ENCODE measurements at regions not wholly inside any gene's neighbourhood (a gene's known extent, or its start where the extent isn't known, plus 50 kb on each side); places are given as distances from the start of the nearest gene placed in this dataset.
"Not testable (repeated sequence)": the region's sequence is repeated elsewhere in the genome, so short reads cannot be mapped to it uniquely, and the experiment has no call there.

DNA sequence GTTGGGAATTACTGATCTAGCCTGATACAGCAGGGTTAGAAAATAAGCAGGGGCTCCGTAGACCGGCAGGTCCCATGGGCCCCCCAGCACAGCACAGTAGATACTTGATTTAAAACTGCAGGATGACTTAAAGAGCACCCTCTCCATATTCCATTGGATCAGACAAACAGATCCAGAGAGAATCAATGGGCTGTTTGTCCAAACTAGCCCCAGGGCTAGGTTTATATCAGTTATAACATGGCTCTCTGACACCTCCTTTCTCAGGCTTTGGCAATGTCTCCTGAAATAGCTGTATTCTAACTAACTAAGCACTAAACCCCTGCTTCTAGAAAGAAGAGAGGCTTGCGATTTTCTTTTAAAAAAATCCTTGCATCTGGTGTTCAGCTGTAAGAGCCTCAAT lies 100.4 kb upstream of the GALNT18 start:
- H3K27ac ChIP-seq, result no peak overlapping the region
- TF ChIP-seq ZFX (IDR thresholded peaks at IDR 0.05; ENCODE audit: borderline replicate concordance), result no peak

DNA sequence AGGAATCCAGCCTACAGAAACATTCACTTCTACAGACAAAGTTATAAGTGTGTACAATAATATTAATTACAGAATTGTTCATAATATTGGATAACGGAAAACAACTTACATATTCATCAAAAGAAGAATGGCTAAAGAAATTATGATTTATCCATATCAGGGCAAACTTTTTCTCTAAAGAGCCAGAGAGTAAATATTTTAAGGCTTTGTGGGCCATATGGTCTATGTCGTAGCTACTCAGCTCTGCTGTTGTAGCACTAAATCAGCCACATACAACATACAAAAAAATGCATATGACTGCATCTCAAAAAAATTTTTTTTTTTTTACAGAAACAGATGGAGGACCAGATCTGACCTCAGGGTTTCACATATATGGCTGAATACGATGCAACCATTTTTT lies 96.7 kb upstream of the GALNT18 start:
- no peak for TF ChIP-seq ZFX (IDR thresholded peaks at IDR 0.05; ENCODE audit: borderline replicate concordance)
- TF ChIP-seq, protein P1, sequence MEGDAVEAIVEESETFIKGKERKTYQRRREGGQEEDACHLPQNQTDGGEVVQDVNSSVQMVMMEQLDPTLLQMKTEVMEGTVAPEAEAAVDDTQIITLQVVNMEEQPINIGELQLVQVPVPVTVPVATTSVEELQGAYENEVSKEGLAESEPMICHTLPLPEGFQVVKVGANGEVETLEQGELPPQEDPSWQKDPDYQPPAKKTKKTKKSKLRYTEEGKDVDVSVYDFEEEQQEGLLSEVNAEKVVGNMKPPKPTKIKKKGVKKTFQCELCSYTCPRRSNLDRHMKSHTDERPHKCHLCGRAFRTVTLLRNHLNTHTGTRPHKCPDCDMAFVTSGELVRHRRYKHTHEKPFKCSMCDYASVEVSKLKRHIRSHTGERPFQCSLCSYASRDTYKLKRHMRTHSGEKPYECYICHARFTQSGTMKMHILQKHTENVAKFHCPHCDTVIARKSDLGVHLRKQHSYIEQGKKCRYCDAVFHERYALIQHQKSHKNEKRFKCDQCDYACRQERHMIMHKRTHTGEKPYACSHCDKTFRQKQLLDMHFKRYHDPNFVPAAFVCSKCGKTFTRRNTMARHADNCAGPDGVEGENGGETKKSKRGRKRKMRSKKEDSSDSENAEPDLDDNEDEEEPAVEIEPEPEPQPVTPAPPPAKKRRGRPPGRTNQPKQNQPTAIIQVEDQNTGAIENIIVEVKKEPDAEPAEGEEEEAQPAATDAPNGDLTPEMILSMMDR (IDR thresholded peaks at IDR 0.05), result no peak
- no peak overlapping the region for H3K27ac ChIP-seq

DNA sequence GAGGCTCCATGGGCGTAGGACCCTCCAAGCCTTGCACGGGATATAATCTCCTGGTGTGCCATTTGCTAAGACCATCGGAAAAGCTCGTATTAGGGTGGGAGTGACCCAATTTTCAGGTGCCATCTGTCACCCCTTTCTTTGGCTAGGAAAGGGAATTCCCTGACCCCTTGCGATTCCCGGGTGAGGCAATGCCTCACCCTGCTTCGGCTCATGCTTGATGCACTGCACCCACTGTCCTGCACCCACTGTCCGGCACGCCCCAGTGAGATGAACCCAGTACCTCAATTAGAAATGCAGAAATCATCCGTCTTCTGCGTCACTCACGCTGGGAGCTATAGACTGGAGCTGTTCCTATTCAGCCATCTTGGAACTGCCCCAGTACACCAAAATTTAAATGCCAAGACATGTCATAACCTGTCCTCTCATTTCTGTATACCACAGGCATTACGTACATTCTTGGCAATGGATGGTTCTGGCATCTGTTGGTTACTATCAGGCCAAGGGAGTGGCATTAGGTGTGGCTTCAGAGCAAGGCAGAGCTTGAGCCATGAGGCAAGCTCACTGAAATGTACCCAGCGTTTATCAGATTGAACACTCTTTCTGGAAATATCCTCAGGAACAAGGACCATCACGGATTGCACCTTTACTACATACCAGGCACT lies 95.4 kb upstream of the GALNT18 start:
- H3K27ac ChIP-seq, result no peak overlapping the region
- TF ChIP-seq, protein P1 (IDR thresholded peaks at IDR 0.05), result no peak
- no peak for TF ChIP-seq ZFX (IDR thresholded peaks at IDR 0.05; ENCODE audit: borderline replicate concordance)

DNA sequence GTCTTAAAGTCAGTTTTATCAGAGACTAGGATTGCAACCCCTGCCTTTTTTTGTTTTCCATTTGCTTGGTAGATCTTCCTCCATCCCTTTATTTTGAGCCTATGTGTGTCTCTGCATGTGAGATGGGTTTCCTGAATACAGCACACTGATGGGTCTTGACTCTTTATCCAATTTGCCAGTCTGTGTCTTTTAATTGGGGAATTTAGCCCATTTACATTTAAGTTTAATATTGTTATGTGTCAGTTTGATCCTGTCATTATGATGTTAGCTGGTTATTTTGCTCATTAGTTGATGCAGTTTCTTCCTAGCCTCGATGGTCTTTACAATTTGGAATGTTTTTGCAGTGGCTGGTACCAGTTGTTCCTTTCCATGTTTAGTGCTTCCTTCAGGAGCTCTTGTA lies 93.3 kb upstream of the GALNT18 start:
- not testable (repeated sequence) for H3K27ac ChIP-seq

DNA sequence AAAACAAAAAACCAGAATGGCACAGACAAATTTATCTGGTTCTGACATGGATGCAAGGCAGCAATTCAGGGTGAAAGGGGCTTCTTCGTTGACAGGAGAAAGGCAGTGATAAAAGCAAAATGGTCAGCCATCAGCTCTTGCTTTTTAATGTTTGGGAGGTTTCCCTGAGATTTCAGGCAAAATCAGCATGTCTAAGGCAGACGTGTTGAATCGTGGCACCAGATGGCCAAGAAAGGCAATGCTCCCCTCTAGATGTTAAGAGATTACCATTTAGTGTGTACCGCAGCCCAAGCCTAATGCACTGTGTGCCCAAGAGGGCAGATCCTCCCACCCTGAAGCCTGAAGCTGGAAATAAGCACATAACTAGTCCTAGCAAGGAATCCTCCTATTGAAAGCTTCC lies 88.8 kb upstream of the GALNT18 start:
- TF ChIP-seq, protein P1 (IDR thresholded peaks at IDR 0.05), result no peak
- no peak for TF ChIP-seq ZFX (IDR thresholded peaks at IDR 0.05; ENCODE audit: borderline replicate concordance)
- H3K27ac ChIP-seq, result no peak overlapping the region

DNA sequence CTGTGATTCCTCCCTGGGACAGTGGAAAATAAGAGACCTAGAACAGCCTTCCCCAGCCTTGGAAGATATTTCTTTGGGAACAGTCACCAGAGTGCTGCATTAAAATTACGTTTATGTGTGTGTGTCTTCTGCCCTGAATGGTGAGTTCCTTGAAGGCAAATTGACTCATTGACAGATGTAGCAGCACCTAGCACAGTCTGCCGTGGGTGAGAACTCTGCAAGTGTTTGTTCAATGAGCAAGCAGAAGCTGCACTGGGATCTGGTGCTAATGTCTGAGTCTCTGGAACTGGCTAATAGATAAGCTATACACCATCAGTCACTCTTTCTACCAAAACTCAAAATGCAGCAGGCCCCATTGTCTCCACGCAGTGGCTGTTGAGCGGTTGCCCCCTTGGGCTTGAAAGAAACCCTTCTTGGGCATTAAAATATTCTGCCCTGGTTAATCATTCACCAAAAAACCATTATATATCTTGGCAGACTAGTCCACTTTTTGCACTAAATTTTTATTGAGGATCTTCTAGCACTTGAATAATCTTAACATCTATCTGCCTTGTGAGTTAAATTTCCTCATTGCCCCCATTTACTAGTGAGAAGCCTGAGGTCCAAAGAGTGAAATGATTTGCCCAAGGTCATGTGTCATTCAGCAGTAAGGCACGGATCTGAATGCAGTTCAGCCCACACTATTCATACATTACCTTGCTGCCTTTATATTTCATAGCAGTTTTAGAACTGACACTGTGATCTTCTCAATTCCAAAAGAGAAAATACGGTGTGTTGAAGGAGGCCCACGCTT lies 87.8 kb upstream of the GALNT18 start:
- no peak overlapping the region for H3K27ac ChIP-seq
- TF ChIP-seq, protein P1 (IDR thresholded peaks at IDR 0.05), result no peak
- TF ChIP-seq ZFX (IDR thresholded peaks at IDR 0.05; ENCODE audit: borderline replicate concordance), result no peak

DNA sequence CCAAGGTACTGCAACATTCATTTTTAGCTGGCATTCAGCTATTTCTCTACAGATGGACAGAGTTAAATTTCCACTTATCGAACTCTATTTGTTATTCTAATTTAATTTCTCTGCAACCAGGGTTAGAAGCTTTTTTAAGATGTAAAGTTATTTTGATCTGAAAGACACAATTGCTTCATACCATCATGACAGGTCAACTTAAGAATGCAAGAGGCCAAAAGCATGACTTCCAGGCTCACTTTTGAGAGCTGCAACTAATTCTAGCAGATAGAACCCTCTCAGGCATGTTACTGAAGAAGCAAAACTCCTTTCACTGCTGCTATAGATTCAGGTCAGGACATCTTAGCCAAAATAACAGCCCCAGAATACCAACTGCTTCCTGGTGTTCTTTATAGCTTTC lies 86.5 kb upstream of the GALNT18 start:
- no peak overlapping the region for H3K27ac ChIP-seq
- TF ChIP-seq, protein P1 (IDR thresholded peaks at IDR 0.05), result no peak
- TF ChIP-seq ZFX (IDR thresholded peaks at IDR 0.05; ENCODE audit: borderline replicate concordance), result no peak

DNA sequence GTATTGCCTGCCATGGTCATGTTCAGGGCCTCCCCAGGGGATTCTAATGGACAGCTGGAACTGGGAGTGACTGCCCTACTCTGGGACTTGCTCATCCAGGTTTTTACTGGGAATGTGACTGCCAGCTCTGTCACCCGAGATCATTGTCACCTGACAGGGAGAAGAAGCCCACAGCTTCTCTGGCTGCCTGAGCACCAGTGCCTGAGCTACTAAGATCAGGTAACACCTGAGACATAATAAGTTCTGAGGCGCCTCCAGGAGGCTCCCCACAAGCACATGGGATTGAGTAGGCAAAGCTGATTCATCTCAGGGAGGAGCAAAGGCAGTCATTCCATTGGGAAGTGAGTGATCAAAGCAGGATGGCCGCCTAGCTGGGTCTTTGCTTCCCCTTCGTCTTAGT lies 84.2 kb upstream of the GALNT18 start:
- TF ChIP-seq ZFX (IDR thresholded peaks at IDR 0.05; ENCODE audit: borderline replicate concordance), result no peak
- TF ChIP-seq, protein P1 (IDR thresholded peaks at IDR 0.05), result no peak
- H3K27ac ChIP-seq, result no peak overlapping the region
